ENCODE measurements at regions not wholly inside any gene's neighbourhood (a gene's known extent, or its start where the extent isn't known, plus 50 kb on each side); places are given as distances from the start of the nearest gene placed in this dataset.
"Not testable (repeated sequence)": the region's sequence is repeated elsewhere in the genome, so short reads cannot be mapped to it uniquely, and the experiment has no call there.

GRCh38 chr22:10727393-10727792 is 4800.6 kb upstream of the OR11H1 start:
- TF ChIP-seq, protein P1, sequence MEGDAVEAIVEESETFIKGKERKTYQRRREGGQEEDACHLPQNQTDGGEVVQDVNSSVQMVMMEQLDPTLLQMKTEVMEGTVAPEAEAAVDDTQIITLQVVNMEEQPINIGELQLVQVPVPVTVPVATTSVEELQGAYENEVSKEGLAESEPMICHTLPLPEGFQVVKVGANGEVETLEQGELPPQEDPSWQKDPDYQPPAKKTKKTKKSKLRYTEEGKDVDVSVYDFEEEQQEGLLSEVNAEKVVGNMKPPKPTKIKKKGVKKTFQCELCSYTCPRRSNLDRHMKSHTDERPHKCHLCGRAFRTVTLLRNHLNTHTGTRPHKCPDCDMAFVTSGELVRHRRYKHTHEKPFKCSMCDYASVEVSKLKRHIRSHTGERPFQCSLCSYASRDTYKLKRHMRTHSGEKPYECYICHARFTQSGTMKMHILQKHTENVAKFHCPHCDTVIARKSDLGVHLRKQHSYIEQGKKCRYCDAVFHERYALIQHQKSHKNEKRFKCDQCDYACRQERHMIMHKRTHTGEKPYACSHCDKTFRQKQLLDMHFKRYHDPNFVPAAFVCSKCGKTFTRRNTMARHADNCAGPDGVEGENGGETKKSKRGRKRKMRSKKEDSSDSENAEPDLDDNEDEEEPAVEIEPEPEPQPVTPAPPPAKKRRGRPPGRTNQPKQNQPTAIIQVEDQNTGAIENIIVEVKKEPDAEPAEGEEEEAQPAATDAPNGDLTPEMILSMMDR (IDR thresholded peaks at IDR 0.05; ENCODE audit: low read length, missing control alignments), result no peak
- H3K4me3 ChIP-seq (replicated peaks; ENCODE audit: low read depth, low read length), result no peak overlapping the region
- DNase-seq (ENCODE audit: low read depth), result no peak

GRCh38 chr22:10729979-10730378 is 4798.0 kb upstream of the OR11H1 start:
- not testable (repeated sequence) for DNase-seq (ENCODE audit: low read depth); H3K4me3 ChIP-seq (replicated peaks; ENCODE audit: low read depth, low read length)

- not testable (repeated sequence) for DNase-seq (ENCODE audit: low read depth); H3K4me3 ChIP-seq (replicated peaks; ENCODE audit: low read depth, low read length)
These were observed 4797.3 kb upstream of the OR11H1 start for GRCh38 chr22:10730706-10731105.

- not testable (repeated sequence) for DNase-seq (ENCODE audit: low read depth); H3K4me3 ChIP-seq (replicated peaks; ENCODE audit: low read depth, low read length)
These were observed 4796.6 kb upstream of the OR11H1 start for GRCh38 chr22:10731246-10731974.

- not testable (repeated sequence) for H3K4me3 ChIP-seq (replicated peaks; ENCODE audit: low read depth, low read length); DNase-seq (ENCODE audit: low read depth)
These were observed 4792.9 kb upstream of the OR11H1 start for GRCh38 chr22:10735075-10735474.

- not testable (repeated sequence) for H3K4me3 ChIP-seq (replicated peaks; ENCODE audit: low read depth, low read length); DNase-seq (ENCODE audit: low read depth)
These were observed 4791.1 kb upstream of the OR11H1 start for GRCh38 chr22:10736879-10737278.

DNA sequence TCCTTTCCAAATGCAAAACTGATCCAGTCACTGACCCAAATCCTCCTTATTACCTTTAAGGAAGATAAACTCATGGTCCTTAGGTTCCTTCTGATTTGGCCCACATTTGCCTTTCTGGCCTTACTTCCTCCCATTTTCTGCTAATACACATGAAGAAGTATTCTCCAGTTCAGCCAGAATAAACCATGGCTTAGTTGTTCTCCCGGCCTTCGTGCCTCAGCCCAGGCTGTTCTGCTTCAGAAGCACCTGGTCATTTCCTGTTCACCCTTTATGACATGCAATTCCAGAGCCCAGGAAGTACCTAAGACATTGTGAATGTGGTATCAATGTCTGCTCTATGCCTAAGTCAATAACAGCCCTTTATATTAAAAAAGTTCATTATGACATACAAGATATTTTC is 4790.1 kb upstream of the OR11H1 start:
- H3K4me3 ChIP-seq (replicated peaks; ENCODE audit: low read depth, low read length); DNase-seq (ENCODE audit: low read depth): not testable (repeated sequence)

- TF ChIP-seq, protein P1 (IDR thresholded peaks at IDR 0.05; ENCODE audit: low read length, missing control alignments), result no peak
- no peak for DNase-seq (ENCODE audit: low read depth)
These were observed 4786.8 kb upstream of the OR11H1 start for GRCh38 chr22:10741210-10741609.

DNA sequence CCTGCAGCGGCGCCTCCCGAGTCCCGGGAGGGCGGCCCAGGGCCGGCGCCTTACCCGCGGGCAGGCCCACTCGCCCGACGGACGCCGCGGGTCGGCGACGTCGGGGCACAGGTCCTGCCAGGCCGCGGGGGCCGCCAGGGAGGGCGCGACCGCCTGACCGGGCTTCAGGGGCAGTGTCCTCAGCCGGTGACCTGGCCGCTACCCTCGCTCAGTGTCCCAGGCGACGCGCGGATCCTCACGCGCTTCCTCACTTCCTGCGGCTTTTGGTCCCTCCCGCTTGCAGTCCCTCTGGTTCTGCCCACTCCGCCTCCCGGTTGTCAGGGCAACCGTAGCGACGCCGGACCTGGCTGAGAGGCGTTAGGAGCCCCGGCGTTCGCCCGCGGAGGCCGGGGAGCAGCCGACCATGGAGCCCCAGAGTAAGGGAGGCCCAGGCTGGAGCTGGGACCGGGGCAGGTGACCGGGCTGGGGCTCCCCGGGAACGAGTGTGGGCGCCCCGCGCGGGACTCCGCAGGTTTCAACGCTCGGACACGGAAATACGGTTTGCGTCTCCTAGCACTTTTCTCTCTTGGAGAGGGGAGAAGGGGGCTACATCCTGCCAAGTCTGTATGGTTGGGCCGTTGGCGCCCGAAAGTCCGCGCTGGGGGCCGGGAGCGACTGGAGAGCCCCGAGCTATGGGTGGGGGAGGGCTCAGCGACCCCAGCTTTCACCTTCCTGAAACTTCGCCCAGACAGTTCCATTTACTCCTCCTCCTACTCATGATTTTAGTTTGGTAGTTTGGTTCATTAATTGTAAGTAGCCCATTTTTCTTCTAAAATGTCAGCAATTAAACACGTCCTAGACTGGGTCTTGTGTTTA is 4786.0 kb upstream of the OR11H1 start:
- not testable (repeated sequence) for DNase-seq (ENCODE audit: low read depth)

More at GRCh38 chr22:10741210-10741609, 4786.8 kb upstream of the OR11H1 start:
- H3K4me3 ChIP-seq (replicated peaks; ENCODE audit: low read depth, low read length), result no peak overlapping the region

DNA sequence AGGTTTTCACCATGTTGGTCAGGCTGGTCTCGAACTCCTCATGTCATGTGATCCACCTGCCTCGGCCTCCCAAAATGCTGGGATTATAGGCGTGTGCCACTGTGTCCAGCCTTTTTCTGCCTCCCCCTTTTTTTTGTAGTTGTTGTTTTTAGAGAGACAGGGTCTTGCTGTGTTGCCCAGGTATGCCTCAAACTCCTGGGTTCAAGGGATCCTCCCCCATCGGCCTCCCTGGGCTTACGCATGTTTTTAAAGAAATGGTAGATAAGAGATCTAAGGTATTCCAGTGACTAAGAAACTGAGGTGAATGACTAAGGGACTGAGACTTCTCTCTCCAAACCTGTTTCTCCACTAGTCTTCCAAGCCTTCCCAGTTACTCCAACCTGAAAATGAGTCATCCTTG is 4781.6 kb upstream of the OR11H1 start:
- DNase-seq (ENCODE audit: low read depth); H3K4me3 ChIP-seq (replicated peaks; ENCODE audit: low read depth, low read length): not testable (repeated sequence)

More for the DNA sequence above, 4786.0 kb upstream of the OR11H1 start:
- not testable (repeated sequence) for H3K4me3 ChIP-seq (replicated peaks; ENCODE audit: low read depth, low read length)

DNA sequence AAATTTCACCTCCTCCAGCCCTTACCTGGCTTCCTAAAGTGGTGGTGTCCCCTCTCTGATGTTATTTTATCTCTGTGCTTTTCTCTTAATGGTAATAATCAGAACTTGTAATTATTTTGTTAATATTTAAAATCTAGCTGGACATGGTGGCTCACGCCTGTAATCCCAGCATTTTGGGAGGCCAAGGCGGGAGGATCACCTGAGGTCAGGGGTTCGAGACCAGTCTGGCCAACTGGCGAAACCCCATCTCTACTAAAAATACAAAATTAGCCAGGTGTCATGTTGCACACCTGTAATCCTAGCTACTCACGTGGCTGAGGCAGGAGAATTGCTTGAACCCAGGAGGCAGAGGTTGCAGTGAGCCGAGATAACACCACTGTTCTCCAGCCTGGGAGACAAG is 4780.8 kb upstream of the OR11H1 start:
- DNase-seq (ENCODE audit: low read depth); H3K4me3 ChIP-seq (replicated peaks; ENCODE audit: low read depth, low read length): not testable (repeated sequence)

GRCh38 chr22:10748751-10749150 is 4779.2 kb upstream of the OR11H1 start:
- DNase-seq (ENCODE audit: low read depth), result not testable (repeated sequence)

DNA sequence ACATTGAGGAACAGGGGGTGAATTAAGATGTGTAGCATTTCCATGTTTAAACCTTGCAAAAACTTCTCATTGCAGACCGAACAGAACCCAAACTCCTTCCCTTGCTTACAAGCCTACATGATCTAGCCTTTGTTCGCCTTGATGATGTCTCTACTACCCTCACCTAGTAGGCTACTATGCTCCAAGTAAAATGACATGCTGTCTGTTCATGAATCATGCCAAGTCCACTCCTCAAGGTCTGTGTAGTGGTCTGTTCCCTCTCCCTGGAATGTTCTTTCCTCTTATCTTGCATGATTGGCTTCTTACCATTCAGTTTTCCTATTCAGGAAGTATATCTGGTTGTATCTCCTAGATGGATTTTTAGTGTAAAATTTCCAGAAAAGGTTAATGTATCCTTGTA is 4778.6 kb upstream of the OR11H1 start:
- not testable (repeated sequence) for H3K4me3 ChIP-seq (replicated peaks; ENCODE audit: low read depth, low read length); DNase-seq (ENCODE audit: low read depth)

More at GRCh38 chr22:10748751-10749150, 4779.2 kb upstream of the OR11H1 start:
- not testable (repeated sequence) for H3K4me3 ChIP-seq (replicated peaks; ENCODE audit: low read depth, low read length)

DNA sequence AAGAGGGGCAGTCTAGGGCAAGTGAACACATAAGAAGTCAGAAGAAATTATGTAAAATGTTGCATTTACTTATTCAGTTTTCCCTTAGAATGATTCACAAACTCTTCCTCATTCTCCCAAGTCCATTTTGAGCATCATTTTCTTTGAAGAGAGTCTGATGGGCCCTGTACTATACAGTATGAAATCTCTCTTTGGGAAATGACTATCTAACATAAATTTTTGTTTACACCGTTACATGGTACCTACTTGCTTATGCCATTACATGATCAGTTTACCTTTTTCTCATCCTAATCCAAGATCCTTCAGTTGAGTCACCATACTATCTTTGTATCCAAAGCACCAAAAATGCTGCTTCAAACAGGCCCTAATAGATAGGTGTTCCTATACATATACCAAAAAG is 4774.4 kb upstream of the OR11H1 start:
- not testable (repeated sequence) for DNase-seq (ENCODE audit: low read depth); H3K4me3 ChIP-seq (replicated peaks; ENCODE audit: low read depth, low read length)

GRCh38 chr22:10755350-10755749 is 4772.6 kb upstream of the OR11H1 start:
- not testable (repeated sequence) for DNase-seq (ENCODE audit: low read depth); H3K4me3 ChIP-seq (replicated peaks; ENCODE audit: low read depth, low read length)

DNA sequence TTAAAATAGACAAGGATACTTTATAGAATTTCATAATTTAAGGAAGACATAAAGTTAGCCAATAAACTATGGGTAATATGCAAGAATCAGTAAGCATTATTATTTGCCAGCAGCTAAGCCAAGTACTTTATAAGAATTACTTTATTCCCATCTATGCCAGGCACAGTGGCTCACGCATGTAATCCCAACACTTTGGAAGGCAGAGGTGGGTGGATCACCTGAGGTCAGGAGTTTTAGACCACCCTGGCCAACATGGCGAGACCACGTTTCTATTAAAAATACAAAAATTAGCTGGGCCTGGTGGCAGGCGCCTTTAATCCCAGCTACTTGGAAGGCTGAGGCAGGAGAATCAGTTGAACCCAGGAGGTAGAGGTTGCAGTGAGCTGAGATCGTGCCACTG is 4767.6 kb upstream of the OR11H1 start:
- not testable (repeated sequence) for H3K4me3 ChIP-seq (replicated peaks; ENCODE audit: low read depth, low read length); DNase-seq (ENCODE audit: low read depth)

GRCh38 chr22:10766320-10766719 is 4761.7 kb upstream of the OR11H1 start:
- DNase-seq (ENCODE audit: low read depth); H3K4me3 ChIP-seq (replicated peaks; ENCODE audit: low read depth, low read length): not testable (repeated sequence)
